RWPE2 (cell line): ENCODE measurements at regions not wholly inside any gene's neighbourhood (a gene's known extent, or its start where the extent isn't known, plus 50 kb on each side); places are given as distances from the start of the nearest gene placed in this dataset.

Source experiments
- ATAC-seq: fragments of 200-7000 bp; cut with Tn5 transposase; 3 replicates; pipeline ENCODE4 v1.9.1; 2021; ENCODE audit warnings: low read depth
- DNase-seq: peaks from one replicate; pipeline ENCODE4 v3.0.0-alpha.2; 2020; ENCODE audit warnings: low spot score
- H3K27ac ChIP-seq: fragments of 450-650 bp; 2 replicates; pipeline ENCODE4 v1.5.1; 2017; ENCODE audit warnings: mild to moderate bottlenecking; ENCODE audit not compliant: poor library complexity, severe bottlenecking
- H3K27me3 ChIP-seq: fragments of 250-450 bp; sonication (Bioruptor Pico); 2 replicates; pipeline ENCODE4 v1.5.1; 2021; ENCODE audit warnings: mild to moderate bottlenecking, moderate library complexity; ENCODE audit not compliant: insufficient read depth, poor library complexity, severe bottlenecking
- H3K36me3 ChIP-seq: fragments of 250-450 bp; sonication (Bioruptor Pico); 2 replicates; pipeline ENCODE4 v1.5.1; 2020; ENCODE audit warnings: low read depth, mild to moderate bottlenecking, moderate library complexity
- H3K4me1 ChIP-seq: fragments of 250-450 bp; sonication (Bioruptor Pico); 2 replicates; pipeline ENCODE4 v1.5.1; 2021; ENCODE audit warnings: mild to moderate bottlenecking, moderate library complexity; ENCODE audit not compliant: insufficient read depth, poor library complexity, severe bottlenecking
- H3K4me3 ChIP-seq: fragments of 250-450 bp; sonication (Bioruptor Pico); 2 replicates; pipeline ENCODE4 v1.5.1; 2021; ENCODE audit warnings: mild to moderate bottlenecking, moderate library complexity; ENCODE audit not compliant: severe bottlenecking
- H3K9me3 ChIP-seq: fragments of 250-450 bp; sonication (Bioruptor Pico); 2 replicates; pipeline ENCODE4 v1.5.1; 2021; ENCODE audit warnings: mild to moderate bottlenecking, moderate library complexity; ENCODE audit not compliant: severe bottlenecking
- TF ChIP-seq, protein P1 (sequence below): fragments of 450-650 bp; IDR thresholded peaks from one replicate; pipeline ENCODE4 v1.5.1; 2017; ENCODE audit warnings: mild to moderate bottlenecking, moderate library complexity; ENCODE audit not compliant: poor library complexity, severe bottlenecking

DNA sequence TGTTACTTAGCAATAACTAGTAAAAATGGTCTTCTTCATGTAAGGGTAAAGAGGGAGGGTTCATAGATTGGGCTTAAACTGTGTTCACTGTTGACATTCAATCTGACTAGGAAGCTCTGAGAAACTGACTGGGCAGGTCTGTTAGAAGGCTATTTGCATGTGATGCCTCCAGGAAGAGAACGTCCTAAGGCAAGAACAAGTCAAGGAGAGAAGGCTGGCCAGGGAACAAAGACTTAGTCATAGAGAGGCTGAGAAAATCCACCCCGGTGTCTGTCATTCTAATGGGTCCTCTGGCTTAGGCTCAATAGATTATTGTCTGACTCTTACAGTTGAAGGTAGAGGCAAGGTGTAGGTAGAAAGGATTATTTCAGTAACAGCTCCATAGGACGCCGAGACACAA lies 50.3 kb upstream of the CD44 start:
- peaks cover 15% of the 10 kb centered on the region for H3K4me1 ChIP-seq
- H3K27ac ChIP-seq: peak overlapping the region; percentile 13
- H3K4me3 ChIP-seq: no peak overlapping the region
- H3K36me3 ChIP-seq: no peaks in the 10 kb centered on the region
- ATAC-seq: peak; percentile 77
- TF ChIP-seq, protein P1, sequence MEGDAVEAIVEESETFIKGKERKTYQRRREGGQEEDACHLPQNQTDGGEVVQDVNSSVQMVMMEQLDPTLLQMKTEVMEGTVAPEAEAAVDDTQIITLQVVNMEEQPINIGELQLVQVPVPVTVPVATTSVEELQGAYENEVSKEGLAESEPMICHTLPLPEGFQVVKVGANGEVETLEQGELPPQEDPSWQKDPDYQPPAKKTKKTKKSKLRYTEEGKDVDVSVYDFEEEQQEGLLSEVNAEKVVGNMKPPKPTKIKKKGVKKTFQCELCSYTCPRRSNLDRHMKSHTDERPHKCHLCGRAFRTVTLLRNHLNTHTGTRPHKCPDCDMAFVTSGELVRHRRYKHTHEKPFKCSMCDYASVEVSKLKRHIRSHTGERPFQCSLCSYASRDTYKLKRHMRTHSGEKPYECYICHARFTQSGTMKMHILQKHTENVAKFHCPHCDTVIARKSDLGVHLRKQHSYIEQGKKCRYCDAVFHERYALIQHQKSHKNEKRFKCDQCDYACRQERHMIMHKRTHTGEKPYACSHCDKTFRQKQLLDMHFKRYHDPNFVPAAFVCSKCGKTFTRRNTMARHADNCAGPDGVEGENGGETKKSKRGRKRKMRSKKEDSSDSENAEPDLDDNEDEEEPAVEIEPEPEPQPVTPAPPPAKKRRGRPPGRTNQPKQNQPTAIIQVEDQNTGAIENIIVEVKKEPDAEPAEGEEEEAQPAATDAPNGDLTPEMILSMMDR: no peak
- no peak for DNase-seq
- H3K27me3 ChIP-seq: no peaks in the 10 kb centered on the region
- no peaks in the 10 kb centered on the region for H3K9me3 ChIP-seq
